Right lobe of liver (tissue), 4 donors: ENCODE measurements at regions not wholly inside any gene's neighbourhood (a gene's known extent, or its start where the extent isn't known, plus 50 kb on each side); places are given as distances from the start of the nearest gene placed in this dataset.

ENCODE experiments used
- CTCF ChIP-seq, 4 donors: fragments of 200-600 bp in 3 of 4; fragments of 450-650 bp in 1 of 4; IDR thresholded peaks; one replicate each; pipeline versions ENCODE4 v1.5.1 to v1.8.0; 2016 to 2022; ENCODE audit warnings: antibody characterized with exemption in 4 of 4, mild to moderate bottlenecking in 2 of 4
- POLR2A ChIP-seq: fragments of 450-650 bp; IDR thresholded peaks from one replicate; pipeline ENCODE4 v1.6.1; 2017; ENCODE audit warnings: antibody characterized with exemption, mild to moderate bottlenecking
- donor health status: DM: no; HTN: no; CAD: no.
- donor health status: DM: no; HTN: no; CAD: no.
- donor health status: DM: no; HTN: yes; CAD: no.

DNA sequence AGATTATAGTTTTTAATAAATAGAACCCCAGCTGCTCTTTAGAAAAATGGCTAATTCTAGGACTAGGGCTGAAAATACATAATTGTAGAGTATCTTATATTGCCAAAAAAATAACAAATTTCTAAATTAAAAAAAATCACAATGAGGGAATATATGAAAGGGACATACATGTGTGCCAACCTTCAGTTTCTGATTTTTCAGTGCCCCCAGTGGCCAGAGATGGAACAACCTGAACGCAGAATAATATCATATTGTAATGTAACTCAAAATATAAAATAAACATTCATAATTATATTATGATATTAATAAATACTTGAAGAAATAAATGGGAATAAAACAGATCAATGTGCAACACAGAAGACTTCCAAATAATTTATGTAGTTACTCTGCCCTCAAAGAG is 460.5 kb downstream of the ZNF385D start:
- TF ChIP-seq CTCF (IDR thresholded peaks at IDR 0.05) (peak; percentile 22 to 50 (median 40)), POLR2A (no peak)
